ENCODE measurements at regions not wholly inside any gene's neighbourhood (a gene's known extent, or its start where the extent isn't known, plus 50 kb on each side); places are given as distances from the start of the nearest gene placed in this dataset.

DNA sequence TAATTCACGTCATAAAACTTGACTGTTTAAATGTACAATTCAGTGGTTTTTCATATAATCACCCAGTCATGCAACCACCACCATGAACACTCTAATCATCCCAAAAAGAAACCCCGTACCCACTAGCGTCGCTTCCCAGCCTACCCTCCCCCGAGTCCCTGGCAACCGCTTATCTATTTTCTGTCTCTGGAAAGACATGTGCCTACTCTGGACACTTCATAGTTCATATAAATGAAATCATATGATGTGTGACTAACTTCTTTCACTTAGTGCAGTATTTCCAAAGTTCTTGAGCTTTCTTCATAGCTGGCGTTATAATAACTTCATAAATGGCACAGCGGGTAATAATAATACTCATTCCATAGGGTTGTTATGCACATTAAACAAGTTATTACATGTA lies 215.2 kb downstream of the MYLK4 start:
- no peak for DNase-seq (ENCODE audit: low read depth)

- no peak for DNase-seq (ENCODE audit: low read depth)
These were observed 216.2 kb downstream of the MYLK4 start for GRCh38 chr6:2534406-2535042.

DNA sequence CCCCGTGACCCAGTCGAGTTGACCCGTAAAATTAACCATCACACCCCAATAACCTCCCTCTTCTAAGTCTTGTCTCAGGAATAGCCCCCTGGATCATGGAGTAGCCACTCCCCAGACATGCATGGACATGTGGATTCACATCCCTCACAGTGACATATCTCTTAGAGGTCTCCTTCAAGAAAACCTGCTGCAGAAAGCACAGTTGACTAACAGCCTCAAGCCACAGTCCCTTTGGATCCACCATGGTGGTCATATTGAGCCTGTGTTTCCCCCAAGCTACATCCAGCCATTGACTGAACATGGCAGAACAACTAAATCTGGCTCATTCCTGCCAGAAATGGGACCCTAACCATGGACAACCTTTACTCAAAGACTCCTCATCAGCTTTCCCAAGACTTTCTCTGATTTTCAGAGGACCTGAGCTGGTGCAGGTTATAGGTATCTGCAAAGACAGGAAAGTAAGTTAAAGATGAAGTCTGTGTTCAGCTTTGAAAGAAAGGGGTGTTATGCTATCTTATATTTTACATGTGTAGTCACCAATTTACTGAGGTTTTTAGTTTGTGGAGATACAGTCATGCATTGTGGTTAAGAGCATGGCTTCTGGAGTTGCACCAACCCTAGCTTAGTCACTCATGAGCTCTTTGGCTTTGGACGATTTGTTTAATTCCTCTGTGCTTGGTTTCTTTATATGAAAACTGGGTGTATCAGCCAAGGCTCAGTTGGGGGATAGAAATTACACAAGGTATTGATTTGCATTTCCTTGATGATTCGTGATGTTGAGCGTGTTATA lies 219.1 kb downstream of the MYLK4 start:
- no peak for DNase-seq (ENCODE audit: low read depth)

DNA sequence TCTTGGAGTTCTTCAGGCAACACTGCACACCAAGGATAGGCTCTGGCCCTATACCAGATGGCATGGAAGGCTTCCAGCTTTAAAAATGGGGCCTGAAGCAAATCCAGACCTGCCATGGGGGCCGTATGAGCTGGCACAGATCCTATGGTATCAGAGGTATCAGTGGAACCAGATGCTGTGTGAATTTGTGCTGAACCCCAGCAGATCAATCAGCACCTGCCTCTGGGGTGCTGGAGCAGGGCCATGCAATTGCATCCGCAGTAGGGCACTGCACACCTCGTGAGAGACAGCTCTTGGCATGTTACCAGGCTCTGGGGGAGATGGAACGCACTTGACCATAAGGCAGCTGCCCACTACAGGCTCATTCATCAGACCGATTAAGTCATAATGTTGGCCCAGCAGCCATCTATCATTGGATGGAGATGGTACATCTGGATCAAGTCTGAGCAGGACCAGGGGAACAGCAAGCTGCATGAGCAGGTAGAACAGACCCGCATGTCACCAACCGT lies 221.5 kb downstream of the MYLK4 start:
- no peak for DNase-seq (ENCODE audit: low read depth)

DNA sequence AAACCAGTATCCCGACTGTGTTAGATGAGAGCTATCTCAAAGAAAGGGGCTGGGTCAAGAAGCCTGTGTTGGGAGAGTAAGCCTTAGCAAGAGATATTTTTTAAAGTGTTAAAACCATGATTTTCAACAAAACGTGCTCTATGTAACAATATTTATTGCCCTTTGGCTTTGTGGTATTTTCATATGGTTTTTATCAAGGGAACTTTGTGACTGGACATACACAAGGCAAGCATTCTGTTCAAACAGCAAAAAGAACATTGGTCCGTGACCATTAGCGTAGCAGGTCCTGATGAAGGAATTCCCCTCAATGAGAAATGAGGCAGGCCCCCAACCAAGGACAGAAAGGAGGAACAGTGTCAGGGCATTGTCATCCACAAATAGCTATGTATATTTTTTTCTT lies 222.6 kb downstream of the MYLK4 start:
- no peak for DNase-seq (ENCODE audit: low read depth)

- no peak for DNase-seq (ENCODE audit: low read depth)
These were observed 224.0 kb downstream of the MYLK4 start for GRCh38 chr6:2526766-2527165.

- no peak for DNase-seq (ENCODE audit: low read depth)
These were observed 226.6 kb downstream of the MYLK4 start for GRCh38 chr6:2524090-2524489.

GRCh38 chr6:2523061-2523460 lies 227.7 kb downstream of the MYLK4 start:
- no peak for DNase-seq (ENCODE audit: low read depth)

GRCh38 chr6:2522521-2522920 lies 228.2 kb downstream of the MYLK4 start:
- no peak for DNase-seq (ENCODE audit: low read depth)

DNA sequence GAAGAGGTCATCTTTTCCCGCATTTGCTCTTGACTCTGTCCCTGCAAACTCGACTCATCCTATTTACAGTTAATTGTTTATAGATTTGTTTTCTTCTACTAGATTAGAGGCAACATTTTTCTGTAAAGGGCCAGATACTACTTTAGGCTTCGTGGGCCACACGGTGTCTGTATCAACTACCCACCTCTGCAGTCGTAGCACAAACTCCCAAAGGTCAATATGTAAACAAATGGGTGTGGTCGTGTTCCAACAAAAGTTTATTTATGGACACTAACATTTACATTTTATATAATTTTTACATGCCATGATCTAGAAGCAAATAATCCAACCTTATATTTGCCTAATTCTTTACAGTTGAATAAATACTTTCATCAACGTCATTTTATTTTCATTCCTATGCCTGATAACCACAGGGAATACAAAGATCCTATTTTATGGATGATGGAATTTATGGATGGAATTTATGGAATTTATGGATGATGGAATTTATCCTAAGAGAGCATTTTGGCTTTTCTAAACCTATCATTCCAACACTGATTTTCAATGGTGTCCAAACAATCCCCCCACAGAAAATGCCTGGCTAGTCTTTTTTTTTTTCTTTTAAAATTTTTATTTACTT lies 232.8 kb downstream of the MYLK4 start:
- no peak for DNase-seq (ENCODE audit: low read depth)

- no peak for DNase-seq (ENCODE audit: low read depth)
These were observed 233.3 kb downstream of the MYLK4 start for GRCh38 chr6:2517401-2517800.

DNA sequence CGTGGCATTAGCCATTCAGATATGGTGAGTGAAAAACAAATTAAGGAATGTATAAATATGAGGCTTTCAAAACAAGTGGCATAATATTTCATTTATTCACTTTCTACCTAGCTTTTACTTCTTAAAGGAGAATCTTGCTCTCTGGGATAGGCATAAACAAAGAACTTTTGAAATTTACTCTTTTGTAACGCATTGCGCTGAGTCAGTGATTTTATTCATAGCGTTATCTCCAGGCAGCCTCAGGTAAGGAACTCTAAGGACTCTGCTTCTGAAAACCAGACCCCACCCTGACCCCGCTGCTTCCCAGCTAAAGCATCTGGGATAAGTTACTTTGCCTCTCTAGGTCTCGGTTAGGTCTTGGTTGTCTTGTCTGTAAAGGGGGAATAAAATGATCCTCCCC lies 234.7 kb downstream of the MYLK4 start:
- no peak for DNase-seq (ENCODE audit: low read depth)

GRCh38 chr6:2514965-2515543 lies 235.7 kb downstream of the MYLK4 start:
- no peak for DNase-seq (ENCODE audit: low read depth)

DNA sequence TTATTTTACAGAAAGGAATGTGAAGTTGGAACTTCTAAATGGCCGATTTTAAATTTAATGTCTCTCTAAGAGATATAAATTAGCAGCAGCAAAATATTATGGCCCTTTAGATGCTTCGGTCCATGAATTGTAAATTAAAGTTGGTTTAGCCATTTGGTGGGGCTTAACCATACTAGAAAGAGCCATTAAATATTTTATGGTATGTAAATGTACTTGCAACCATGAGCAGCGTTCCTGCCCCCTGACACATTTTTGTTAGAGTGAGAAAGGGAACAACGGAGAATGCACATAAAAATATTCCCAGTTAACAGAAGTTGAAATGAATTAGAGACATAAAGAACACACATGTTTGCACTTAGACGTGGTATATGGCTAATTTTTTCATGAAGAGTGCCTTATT lies 237.9 kb downstream of the MYLK4 start:
- no peak for DNase-seq (ENCODE audit: low read depth)

DNA sequence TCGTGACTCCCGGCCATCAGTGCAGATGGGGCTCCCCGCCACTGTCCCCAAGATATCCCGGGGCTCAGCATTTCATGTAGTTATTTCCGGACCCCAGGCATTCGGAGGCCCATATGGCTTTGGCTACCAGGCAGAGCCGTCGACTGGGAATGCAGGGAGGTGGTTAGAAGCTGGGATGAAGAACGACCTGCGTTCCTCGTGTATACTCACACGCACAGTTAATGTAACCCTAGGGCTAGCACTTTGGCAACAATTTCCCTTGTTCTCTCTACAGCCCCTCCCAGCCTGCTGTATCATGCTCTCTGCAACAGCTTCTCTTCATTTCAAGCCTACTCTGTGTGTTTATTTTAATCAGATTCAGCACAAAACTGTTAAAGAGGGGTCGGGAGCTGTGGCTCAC lies 240.4 kb downstream of the MYLK4 start:
- DNase-seq (ENCODE audit: low read depth): no peak

DNA sequence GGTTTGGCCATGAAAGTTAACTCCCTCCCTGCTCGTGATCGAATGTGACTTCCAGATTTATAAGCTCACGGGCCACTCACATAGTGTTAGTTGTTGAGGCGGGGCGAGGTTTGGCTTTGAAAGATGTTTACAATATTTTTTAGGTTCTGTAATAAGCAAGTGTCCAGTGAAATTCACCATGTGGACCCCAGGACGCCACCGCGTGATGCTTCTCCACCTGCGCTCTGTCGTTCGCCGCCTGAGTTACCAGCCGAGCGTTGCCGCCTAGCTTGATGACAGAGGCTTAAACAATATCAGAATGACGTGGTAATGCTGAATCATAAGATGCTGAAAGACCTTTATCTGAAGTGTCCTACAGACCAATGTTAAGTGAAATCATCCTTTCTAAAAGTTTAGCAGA lies 241.0 kb downstream of the MYLK4 start:
- no peak for DNase-seq (ENCODE audit: low read depth)

DNA sequence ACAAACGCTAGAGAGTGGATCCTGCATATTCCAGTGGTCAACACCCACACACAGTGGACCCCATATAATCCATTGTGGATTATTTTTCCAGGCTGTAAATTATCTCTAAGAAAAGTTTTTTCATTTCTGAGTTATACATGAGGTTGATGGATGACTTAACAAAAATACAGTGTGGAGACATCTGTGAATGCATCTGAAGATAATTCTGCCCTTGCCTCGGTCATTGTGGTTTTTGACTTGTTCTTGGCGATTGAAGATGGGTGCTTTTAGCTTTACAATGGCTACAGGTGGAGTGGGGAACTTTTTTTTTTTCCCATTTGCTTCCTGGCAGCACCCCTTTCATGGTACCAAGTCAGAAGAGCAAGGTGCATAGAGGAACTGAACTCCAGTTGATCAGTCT lies 242.7 kb downstream of the MYLK4 start:
- no peak for DNase-seq (ENCODE audit: low read depth)

DNA sequence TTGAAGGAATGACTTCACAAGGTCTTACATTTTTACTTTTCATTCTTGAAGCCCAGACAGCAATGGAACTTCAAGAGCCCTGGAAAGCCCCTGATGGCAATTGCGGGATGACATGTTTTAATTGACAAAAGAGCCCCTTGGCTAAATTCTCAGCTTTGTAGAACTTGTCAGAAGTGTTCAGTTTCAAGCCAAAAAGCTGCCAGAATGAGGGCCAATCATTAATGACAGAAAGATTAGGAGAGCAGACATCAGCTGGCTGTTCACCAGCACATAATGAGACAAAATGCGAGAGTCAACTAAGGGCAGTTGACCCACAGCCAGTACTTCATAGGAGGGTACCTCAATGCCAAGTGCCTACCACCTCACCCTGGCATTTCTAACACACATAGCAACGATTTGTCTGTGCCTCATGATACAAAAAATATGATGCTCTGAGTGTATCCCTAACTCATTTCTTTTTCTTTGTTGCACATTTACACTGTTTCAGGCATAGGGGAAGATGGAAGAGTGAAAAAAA lies 243.1 kb downstream of the MYLK4 start:
- DNase-seq (ENCODE audit: low read depth): no peak

- no peak for DNase-seq (ENCODE audit: low read depth)
These were observed 243.7 kb downstream of the MYLK4 start for GRCh38 chr6:2507016-2507415.

DNA sequence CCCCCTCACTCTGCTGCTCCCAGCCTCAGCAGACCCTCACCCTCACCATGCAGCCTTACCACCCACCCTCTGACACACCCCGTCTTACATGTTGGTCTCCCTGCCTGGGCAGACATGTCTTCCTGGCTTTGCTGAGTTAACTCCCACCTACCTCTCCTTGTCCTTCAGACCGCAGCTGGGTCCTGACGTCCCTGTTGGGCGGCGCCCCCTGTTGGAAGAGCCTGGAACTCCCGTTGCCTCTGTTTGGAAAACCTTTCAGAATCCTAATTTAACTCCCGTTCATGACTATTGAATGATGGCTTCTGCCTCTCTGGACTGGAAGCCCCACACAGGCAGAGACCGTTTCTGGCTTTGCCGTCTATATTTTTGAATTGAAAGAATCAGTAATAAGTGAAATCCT lies 245.1 kb downstream of the MYLK4 start:
- DNase-seq (ENCODE audit: low read depth): no peak

DNA sequence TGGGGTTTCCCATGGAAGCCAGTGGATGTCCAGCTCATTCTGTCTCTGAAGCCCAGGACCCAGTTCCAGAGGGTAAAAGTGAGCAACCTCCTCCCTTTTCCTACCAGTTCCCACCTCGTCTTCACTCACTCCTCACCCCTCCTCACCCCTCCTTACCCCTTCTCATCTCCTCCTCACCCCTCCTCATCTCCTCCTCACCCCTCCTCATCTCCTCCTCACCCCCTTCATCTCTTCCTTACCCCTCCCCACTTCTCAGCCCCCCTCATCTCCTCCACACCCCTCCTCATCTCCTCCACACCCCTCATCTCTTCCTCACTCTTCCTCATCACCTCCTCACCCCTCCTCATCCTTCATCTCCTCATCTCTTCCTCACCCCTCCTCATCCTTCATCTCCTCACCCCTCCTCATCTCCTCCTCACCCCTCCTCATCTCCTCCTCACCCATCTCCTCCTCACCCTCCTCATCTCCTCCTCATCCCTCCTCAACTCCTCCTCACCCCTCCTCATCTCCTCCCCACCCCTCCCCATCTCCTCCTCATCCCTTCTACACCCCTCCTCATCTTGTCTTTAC lies 246.1 kb downstream of the MYLK4 start:
- DNase-seq (ENCODE audit: low read depth): no peak

- DNase-seq (ENCODE audit: low read depth): no peak
These were observed 246.8 kb downstream of the MYLK4 start for GRCh38 chr6:2503816-2504494.
